SK-N-SH (cell line): ENCODE measurements at regions not wholly inside any gene's neighbourhood (a gene's known extent, or its start where the extent isn't known, plus 50 kb on each side); places are given as distances from the start of the nearest gene placed in this dataset.

ENCODE experiments used
- EP300 ChIP-seq, 2 experiments: IDR thresholded peaks; 2 replicates each; pipeline versions ENCODE4 v1.4.0 to v1.6.1; 2012; ENCODE audit warnings: borderline replicate concordance in 1 of 2, low read depth in 1 of 2, low read length in 1 of 2
- GABPA ChIP-seq: IDR thresholded peaks from 2 replicates; pipeline ENCODE4 v1.4.0; 2012; ENCODE audit warnings: low read depth, mild to moderate bottlenecking
- JUND ChIP-seq: IDR thresholded peaks from 2 replicates; pipeline ENCODE4 v1.4.0; 2012
- MEF2A ChIP-seq: IDR thresholded peaks from 2 replicates; pipeline ENCODE4 v1.4.0; 2012; ENCODE audit warnings: low read depth, borderline replicate concordance
- NFIC ChIP-seq: IDR thresholded peaks from 2 replicates; pipeline ENCODE4 v1.4.0; 2012; ENCODE audit warnings: borderline replicate concordance
- POLR2AphosphoS5 ChIP-seq: IDR thresholded peaks from 2 replicates; pipeline ENCODE4 v1.6.1; 2012; ENCODE audit warnings: low read depth, low read length
- SIN3A ChIP-seq: IDR thresholded peaks from 2 replicates; pipeline ENCODE4 v1.6.1; 2012; ENCODE audit warnings: low read depth, mild to moderate bottlenecking, low read length, moderate library complexity, borderline replicate concordance
- TF ChIP-seq, protein P1 (sequence below): fragments of 200-600 bp; sonication (generic); IDR thresholded peaks from 2 replicates; pipeline ENCODE4 v1.6.1; 2017; ENCODE audit warnings: antibody characterized with exemption, mild to moderate bottlenecking, moderate library complexity
- TF ChIP-seq, protein P2 (sequence below): IDR thresholded peaks from 2 replicates; pipeline ENCODE4 v1.4.0; 2012; ENCODE audit warnings: low read depth, borderline replicate concordance
- TF ChIP-seq, protein P3 (sequence below): fragments of 150-350 bp; IDR thresholded peaks from 2 replicates; pipeline ENCODE4 v1.6.1; 2016; ENCODE audit warnings: mild to moderate bottlenecking, low read depth, low read length
- TF ChIP-seq, protein P4 (sequence below): IDR thresholded peaks from 2 replicates; pipeline ENCODE4; 2012
- TF ChIP-seq, protein P5 (sequence below): IDR thresholded peaks from 2 replicates; pipeline ENCODE4 v1.4.0; 2012; ENCODE audit warnings: low read depth
- TF ChIP-seq, protein P6 (sequence below): IDR thresholded peaks from 2 replicates; pipeline ENCODE4 v1.6.1; 2012; ENCODE audit warnings: mild to moderate bottlenecking, low read depth, low read length, moderate library complexity

DNA sequence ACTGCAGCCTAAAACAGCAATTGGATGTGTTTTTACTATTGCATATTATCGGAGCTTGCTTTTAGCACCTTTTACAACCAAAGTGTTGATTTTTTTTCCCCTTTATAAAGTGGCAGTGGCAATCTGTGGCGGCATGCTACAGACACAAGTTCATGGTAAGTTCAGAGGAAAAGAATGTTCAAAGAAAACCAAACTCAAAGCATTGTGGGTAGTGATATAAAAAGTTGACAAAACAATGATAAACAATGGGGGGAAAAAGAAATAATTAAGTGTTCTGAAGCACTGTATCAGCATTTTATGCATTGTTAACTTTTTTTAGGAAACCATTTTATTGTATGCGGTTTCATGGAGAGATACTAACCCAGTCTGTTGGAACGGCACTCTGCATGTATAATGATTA, 492.0 kb upstream of the SOX5 start:
- TF ChIP-seq, protein P1, sequence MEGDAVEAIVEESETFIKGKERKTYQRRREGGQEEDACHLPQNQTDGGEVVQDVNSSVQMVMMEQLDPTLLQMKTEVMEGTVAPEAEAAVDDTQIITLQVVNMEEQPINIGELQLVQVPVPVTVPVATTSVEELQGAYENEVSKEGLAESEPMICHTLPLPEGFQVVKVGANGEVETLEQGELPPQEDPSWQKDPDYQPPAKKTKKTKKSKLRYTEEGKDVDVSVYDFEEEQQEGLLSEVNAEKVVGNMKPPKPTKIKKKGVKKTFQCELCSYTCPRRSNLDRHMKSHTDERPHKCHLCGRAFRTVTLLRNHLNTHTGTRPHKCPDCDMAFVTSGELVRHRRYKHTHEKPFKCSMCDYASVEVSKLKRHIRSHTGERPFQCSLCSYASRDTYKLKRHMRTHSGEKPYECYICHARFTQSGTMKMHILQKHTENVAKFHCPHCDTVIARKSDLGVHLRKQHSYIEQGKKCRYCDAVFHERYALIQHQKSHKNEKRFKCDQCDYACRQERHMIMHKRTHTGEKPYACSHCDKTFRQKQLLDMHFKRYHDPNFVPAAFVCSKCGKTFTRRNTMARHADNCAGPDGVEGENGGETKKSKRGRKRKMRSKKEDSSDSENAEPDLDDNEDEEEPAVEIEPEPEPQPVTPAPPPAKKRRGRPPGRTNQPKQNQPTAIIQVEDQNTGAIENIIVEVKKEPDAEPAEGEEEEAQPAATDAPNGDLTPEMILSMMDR: no peak
- TF ChIP-seq, protein P2, sequence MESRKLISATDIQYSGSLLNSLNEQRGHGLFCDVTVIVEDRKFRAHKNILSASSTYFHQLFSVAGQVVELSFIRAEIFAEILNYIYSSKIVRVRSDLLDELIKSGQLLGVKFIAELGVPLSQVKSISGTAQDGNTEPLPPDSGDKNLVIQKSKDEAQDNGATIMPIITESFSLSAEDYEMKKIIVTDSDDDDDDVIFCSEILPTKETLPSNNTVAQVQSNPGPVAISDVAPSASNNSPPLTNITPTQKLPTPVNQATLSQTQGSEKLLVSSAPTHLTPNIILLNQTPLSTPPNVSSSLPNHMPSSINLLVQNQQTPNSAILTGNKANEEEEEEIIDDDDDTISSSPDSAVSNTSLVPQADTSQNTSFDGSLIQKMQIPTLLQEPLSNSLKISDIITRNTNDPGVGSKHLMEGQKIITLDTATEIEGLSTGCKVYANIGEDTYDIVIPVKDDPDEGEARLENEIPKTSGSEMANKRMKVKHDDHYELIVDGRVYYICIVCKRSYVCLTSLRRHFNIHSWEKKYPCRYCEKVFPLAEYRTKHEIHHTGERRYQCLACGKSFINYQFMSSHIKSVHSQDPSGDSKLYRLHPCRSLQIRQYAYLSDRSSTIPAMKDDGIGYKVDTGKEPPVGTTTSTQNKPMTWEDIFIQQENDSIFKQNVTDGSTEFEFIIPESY: no peak
- TF ChIP-seq, protein P3, sequence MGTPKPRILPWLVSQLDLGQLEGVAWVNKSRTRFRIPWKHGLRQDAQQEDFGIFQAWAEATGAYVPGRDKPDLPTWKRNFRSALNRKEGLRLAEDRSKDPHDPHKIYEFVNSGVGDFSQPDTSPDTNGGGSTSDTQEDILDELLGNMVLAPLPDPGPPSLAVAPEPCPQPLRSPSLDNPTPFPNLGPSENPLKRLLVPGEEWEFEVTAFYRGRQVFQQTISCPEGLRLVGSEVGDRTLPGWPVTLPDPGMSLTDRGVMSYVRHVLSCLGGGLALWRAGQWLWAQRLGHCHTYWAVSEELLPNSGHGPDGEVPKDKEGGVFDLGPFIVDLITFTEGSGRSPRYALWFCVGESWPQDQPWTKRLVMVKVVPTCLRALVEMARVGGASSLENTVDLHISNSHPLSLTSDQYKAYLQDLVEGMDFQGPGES: no peak
- TF ChIP-seq, protein P4, sequence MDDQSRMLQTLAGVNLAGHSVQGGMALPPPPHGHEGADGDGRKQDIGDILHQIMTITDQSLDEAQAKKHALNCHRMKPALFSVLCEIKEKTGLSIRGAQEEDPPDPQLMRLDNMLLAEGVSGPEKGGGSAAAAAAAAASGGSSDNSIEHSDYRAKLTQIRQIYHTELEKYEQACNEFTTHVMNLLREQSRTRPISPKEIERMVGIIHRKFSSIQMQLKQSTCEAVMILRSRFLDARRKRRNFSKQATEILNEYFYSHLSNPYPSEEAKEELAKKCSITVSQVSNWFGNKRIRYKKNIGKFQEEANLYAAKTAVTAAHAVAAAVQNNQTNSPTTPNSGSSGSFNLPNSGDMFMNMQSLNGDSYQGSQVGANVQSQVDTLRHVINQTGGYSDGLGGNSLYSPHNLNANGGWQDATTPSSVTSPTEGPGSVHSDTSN: no peak
- no peak for TF ChIP-seq POLR2AphosphoS5
- TF ChIP-seq GABPA: no peak
- TF ChIP-seq, protein P5, sequence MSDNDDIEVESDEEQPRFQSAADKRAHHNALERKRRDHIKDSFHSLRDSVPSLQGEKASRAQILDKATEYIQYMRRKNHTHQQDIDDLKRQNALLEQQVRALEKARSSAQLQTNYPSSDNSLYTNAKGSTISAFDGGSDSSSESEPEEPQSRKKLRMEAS: no peak
- no peak for TF ChIP-seq EP300 (IDR thresholded peaks at IDR 0.05; ENCODE audit: borderline replicate concordance in 1 of 2, low read depth in 1 of 2, low read length in 1 of 2)
- TF ChIP-seq NFIC: no peak
- TF ChIP-seq SIN3A: no peak
- no peak for TF ChIP-seq JUND
- TF ChIP-seq, protein P6, sequence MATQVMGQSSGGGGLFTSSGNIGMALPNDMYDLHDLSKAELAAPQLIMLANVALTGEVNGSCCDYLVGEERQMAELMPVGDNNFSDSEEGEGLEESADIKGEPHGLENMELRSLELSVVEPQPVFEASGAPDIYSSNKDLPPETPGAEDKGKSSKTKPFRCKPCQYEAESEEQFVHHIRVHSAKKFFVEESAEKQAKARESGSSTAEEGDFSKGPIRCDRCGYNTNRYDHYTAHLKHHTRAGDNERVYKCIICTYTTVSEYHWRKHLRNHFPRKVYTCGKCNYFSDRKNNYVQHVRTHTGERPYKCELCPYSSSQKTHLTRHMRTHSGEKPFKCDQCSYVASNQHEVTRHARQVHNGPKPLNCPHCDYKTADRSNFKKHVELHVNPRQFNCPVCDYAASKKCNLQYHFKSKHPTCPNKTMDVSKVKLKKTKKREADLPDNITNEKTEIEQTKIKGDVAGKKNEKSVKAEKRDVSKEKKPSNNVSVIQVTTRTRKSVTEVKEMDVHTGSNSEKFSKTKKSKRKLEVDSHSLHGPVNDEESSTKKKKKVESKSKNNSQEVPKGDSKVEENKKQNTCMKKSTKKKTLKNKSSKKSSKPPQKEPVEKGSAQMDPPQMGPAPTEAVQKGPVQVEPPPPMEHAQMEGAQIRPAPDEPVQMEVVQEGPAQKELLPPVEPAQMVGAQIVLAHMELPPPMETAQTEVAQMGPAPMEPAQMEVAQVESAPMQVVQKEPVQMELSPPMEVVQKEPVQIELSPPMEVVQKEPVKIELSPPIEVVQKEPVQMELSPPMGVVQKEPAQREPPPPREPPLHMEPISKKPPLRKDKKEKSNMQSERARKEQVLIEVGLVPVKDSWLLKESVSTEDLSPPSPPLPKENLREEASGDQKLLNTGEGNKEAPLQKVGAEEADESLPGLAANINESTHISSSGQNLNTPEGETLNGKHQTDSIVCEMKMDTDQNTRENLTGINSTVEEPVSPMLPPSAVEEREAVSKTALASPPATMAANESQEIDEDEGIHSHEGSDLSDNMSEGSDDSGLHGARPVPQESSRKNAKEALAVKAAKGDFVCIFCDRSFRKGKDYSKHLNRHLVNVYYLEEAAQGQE: no peak
- TF ChIP-seq MEF2A: no peak
